ENCODE measurements at regions not wholly inside any gene's neighbourhood (a gene's known extent, or its start where the extent isn't known, plus 50 kb on each side); places are given as distances from the start of the nearest gene placed in this dataset.

DNA sequence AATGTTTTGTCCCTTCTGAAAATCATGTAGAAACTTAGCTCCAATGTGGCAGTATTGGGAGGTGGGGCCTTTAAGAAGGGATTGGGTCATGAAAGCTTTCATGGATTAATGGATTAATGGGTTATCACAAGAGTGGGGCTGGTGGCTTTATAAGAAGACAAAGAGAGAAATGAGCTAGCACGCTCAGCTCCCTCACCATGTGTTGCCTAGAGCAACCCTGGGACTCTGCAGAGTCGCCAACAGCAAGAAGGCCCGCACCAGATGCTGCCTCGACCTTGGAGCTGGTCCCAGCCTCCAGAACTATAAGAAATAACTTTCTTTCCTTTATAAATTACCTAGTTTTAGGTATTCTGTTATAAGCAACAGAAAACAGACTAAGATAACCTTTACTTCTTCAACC is 74.9 kb upstream of the HECW1 start:
- no peak overlapping the region for H2AFZ ChIP-seq
- Mint-ChIP-seq H3K9me3 (no peaks in the 10 kb centered on the region; the same call in 2 of the 3 replicates), H3K27me3 (ENCODE audit: insufficient read depth, low read depth, poor library complexity) (no peaks in the 10 kb centered on the region), H3K27ac (no peak overlapping the region), H3K4me1 (peaks cover 11% of the 10 kb centered on the region), H3K36me3 (ENCODE audit: low read depth) (no peaks in the 10 kb centered on the region), H3K4me3 (no peak overlapping the region)
- H3K4me3 ChIP-seq, result no peak overlapping the region
- H3K36me3 ChIP-seq (ENCODE audit: insufficient read depth), result no peaks in the 10 kb centered on the region
- TF ChIP-seq EZH2 (IDR thresholded peaks at IDR 0.05; ENCODE audit: low read depth, unreplicated experiment) (no peak), CREB1 (CRISPR knock-in tag; IDR thresholded peaks at IDR 0.05; ENCODE audit: low read depth) (no peak), EZH2phosphoT487 (IDR thresholded peaks at IDR 0.05; ENCODE audit: unreplicated experiment) (no peak), STAT1 (IDR thresholded peaks at IDR 0.05; ENCODE audit: unreplicated experiment) (no peak), NANOG (IDR thresholded peaks at IDR 0.05; ENCODE audit: borderline replicate concordance) (no peak), POLR2AphosphoS5 (IDR thresholded peaks at IDR 0.05; ENCODE audit: low read depth) (no peak), ZNF114 (CRISPR knock-in tag; IDR thresholded peaks at IDR 0.05) (no peak), JUNB (IDR thresholded peaks at IDR 0.05; ENCODE audit: unreplicated experiment) (no peak), ZNF331 (CRISPR knock-in tag; IDR thresholded peaks at IDR 0.05; ENCODE audit: low read depth) (no peak)
- TF ChIP-seq, protein P1, sequence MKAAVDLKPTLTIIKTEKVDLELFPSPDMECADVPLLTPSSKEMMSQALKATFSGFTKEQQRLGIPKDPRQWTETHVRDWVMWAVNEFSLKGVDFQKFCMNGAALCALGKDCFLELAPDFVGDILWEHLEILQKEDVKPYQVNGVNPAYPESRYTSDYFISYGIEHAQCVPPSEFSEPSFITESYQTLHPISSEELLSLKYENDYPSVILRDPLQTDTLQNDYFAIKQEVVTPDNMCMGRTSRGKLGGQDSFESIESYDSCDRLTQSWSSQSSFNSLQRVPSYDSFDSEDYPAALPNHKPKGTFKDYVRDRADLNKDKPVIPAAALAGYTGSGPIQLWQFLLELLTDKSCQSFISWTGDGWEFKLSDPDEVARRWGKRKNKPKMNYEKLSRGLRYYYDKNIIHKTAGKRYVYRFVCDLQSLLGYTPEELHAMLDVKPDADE (IDR thresholded peaks at IDR 0.05), result no peak
- TF ChIP-seq, protein P2, sequence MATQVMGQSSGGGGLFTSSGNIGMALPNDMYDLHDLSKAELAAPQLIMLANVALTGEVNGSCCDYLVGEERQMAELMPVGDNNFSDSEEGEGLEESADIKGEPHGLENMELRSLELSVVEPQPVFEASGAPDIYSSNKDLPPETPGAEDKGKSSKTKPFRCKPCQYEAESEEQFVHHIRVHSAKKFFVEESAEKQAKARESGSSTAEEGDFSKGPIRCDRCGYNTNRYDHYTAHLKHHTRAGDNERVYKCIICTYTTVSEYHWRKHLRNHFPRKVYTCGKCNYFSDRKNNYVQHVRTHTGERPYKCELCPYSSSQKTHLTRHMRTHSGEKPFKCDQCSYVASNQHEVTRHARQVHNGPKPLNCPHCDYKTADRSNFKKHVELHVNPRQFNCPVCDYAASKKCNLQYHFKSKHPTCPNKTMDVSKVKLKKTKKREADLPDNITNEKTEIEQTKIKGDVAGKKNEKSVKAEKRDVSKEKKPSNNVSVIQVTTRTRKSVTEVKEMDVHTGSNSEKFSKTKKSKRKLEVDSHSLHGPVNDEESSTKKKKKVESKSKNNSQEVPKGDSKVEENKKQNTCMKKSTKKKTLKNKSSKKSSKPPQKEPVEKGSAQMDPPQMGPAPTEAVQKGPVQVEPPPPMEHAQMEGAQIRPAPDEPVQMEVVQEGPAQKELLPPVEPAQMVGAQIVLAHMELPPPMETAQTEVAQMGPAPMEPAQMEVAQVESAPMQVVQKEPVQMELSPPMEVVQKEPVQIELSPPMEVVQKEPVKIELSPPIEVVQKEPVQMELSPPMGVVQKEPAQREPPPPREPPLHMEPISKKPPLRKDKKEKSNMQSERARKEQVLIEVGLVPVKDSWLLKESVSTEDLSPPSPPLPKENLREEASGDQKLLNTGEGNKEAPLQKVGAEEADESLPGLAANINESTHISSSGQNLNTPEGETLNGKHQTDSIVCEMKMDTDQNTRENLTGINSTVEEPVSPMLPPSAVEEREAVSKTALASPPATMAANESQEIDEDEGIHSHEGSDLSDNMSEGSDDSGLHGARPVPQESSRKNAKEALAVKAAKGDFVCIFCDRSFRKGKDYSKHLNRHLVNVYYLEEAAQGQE (IDR thresholded peaks at IDR 0.05; ENCODE audit: unreplicated experiment), result no peak
- TF ChIP-seq, protein P3, sequence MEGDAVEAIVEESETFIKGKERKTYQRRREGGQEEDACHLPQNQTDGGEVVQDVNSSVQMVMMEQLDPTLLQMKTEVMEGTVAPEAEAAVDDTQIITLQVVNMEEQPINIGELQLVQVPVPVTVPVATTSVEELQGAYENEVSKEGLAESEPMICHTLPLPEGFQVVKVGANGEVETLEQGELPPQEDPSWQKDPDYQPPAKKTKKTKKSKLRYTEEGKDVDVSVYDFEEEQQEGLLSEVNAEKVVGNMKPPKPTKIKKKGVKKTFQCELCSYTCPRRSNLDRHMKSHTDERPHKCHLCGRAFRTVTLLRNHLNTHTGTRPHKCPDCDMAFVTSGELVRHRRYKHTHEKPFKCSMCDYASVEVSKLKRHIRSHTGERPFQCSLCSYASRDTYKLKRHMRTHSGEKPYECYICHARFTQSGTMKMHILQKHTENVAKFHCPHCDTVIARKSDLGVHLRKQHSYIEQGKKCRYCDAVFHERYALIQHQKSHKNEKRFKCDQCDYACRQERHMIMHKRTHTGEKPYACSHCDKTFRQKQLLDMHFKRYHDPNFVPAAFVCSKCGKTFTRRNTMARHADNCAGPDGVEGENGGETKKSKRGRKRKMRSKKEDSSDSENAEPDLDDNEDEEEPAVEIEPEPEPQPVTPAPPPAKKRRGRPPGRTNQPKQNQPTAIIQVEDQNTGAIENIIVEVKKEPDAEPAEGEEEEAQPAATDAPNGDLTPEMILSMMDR (conservative IDR thresholded peaks at IDR 0.05; ENCODE audit: low read depth in 2 of 2), result no peak
- TF ChIP-seq, protein P4, sequence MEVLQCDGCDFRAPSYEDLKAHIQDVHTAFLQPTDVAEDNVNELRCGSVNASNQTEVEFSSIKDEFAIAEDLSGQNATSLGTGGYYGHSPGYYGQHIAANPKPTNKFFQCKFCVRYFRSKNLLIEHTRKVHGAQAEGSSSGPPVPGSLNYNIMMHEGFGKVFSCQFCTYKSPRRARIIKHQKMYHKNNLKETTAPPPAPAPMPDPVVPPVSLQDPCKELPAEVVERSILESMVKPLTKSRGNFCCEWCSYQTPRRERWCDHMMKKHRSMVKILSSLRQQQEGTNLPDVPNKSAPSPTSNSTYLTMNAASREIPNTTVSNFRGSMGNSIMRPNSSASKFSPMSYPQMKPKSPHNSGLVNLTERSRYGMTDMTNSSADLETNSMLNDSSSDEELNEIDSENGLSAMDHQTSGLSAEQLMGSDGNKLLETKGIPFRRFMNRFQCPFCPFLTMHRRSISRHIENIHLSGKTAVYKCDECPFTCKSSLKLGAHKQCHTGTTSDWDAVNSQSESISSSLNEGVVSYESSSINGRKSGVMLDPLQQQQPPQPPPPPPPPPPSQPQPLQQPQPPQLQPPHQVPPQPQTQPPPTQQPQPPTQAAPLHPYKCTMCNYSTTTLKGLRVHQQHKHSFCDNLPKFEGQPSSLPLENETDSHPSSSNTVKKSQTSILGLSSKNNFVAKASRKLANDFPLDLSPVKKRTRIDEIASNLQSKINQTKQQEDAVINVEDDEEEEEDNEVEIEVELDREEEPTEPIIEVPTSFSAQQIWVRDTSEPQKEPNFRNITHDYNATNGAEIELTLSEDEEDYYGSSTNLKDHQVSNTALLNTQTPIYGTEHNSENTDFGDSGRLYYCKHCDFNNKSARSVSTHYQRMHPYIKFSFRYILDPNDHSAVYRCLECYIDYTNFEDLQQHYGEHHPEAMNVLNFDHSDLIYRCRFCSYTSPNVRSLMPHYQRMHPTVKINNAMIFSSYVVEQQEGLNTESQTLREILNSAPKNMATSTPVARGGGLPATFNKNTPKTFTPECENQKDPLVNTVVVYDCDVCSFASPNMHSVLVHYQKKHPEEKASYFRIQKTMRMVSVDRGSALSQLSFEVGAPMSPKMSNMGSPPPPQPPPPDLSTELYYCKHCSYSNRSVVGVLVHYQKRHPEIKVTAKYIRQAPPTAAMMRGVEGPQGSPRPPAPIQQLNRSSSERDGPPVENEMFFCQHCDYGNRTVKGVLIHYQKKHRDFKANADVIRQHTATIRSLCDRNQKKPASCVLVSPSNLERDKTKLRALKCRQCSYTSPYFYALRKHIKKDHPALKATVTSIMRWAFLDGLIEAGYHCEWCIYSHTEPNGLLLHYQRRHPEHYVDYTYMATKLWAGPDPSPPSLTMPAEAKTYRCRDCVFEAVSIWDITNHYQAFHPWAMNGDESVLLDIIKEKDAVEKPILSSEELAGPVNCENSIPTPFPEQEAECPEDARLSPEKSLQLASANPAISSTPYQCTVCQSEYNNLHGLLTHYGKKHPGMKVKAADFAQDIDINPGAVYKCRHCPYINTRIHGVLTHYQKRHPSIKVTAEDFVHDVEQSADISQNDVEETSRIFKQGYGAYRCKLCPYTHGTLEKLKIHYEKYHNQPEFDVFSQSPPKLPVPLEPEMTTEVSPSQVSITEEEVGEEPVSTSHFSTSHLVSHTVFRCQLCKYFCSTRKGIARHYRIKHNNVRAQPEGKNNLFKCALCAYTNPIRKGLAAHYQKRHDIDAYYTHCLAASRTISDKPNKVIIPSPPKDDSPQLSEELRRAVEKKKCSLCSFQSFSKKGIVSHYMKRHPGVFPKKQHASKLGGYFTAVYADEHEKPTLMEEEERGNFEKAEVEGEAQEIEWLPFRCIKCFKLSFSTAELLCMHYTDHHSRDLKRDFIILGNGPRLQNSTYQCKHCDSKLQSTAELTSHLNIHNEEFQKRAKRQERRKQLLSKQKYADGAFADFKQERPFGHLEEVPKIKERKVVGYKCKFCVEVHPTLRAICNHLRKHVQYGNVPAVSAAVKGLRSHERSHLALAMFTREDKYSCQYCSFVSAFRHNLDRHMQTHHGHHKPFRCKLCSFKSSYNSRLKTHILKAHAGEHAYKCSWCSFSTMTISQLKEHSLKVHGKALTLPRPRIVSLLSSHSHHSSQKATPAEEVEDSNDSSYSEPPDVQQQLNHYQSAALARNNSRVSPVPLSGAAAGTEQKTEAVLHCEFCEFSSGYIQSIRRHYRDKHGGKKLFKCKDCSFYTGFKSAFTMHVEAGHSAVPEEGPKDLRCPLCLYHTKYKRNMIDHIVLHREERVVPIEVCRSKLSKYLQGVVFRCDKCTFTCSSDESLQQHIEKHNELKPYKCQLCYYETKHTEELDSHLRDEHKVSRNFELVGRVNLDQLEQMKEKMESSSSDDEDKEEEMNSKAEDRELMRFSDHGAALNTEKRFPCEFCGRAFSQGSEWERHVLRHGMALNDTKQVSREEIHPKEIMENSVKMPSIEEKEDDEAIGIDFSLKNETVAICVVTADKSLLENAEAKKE (CRISPR knock-in tag; IDR thresholded peaks at IDR 0.05), result no peak
- no peak overlapping the region for H3K4me2 ChIP-seq
- peaks cover 5% of the 10 kb centered on the region; the same call in 1 of the 2 replicates for H3K4me1 ChIP-seq (ENCODE audit: insufficient read depth)
- no peaks in the 10 kb centered on the region for H4K20me1 ChIP-seq (replicated peaks; ENCODE audit: insufficient read depth)
- H3K9me2 ChIP-seq (ENCODE audit: insufficient read depth), result peaks cover 23% of the 10 kb centered on the region
- ATAC-seq, result no peak
- no peaks in the 10 kb centered on the region for H3K79me2 ChIP-seq (replicated peaks; ENCODE audit: insufficient read depth)
- DNase-seq (ENCODE audit: low spot score), result no peak
- no peak overlapping the region for H3K27ac ChIP-seq (ENCODE audit: low read depth)
- H3F3A ChIP-seq (replicated peaks; ENCODE audit: low read depth), result no peaks in the 10 kb centered on the region
- H3K27me3 ChIP-seq (ENCODE audit: insufficient read depth), result no peaks in the 10 kb centered on the region
